Suppressor macrophage treated with lipopolysaccharide for 1 hour (primary cell): ENCODE measurements at regions not wholly inside any gene's neighbourhood (a gene's known extent, or its start where the extent isn't known, plus 50 kb on each side); places are given as distances from the start of the nearest gene placed in this dataset.
A peak's percentile ranks its signal among the peaks of the same experiment; 100 is the strongest.
"Not testable (repeated sequence)": the region's sequence is repeated elsewhere in the genome, so short reads cannot be mapped to it uniquely, and the experiment has no call there.

ENCODE experiments used
- DNase-seq, 3 donors: peaks; one replicate each; pipeline ENCODE4 v3.0.0-alpha.2; 2020 to 2022

DNA sequence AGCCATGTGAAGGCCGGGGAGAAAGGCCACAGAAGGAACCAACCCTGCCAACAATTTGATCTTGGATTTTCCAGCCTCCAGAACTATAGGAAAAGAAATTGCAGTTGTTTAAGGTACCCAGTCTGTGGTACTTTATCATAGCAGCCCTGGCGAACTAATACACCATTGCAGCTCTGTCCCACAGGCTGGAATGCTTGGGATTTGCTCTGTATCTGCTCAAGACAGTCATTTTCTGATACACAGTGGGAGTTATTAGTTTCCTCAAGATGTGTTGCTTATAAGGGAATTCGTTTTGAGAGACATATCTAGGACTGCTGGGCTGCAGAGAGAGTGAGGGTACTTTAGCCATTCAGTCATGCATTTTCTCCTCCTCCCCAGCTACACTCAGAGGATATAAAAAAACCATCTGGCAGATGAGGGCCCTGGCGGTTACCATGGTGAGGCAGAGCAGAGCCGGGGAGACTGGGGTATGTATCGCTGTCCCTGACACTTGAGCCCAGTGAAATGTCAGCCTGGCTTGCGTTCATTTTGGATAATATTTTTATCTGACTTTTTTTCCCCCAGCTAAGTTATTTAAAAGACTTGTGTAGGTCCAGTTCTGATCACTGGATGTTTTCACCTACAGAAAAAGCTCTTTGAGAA, 104.6 kb downstream of the DIRAS3 start:
- DNase-seq: no peak

DNA sequence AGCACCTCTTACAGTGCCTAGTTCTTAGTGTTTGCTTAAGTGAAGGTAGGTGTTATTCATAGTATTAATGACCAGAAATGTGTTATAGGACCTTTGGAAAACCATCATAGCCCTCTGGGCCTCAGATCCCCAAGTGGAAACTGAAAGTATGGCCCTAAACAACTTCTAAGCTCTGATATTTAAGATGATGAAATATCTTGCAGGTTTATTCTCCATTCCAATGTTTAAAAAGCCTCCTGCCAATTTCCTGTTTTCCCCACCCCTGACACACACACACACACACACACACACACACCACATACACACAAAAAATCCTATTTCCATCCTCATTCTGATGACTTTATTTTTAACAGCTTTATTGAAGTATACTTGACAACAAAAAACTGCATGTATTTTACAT, 108.2 kb downstream of the DIRAS3 start:
- DNase-seq: no peak

DNA sequence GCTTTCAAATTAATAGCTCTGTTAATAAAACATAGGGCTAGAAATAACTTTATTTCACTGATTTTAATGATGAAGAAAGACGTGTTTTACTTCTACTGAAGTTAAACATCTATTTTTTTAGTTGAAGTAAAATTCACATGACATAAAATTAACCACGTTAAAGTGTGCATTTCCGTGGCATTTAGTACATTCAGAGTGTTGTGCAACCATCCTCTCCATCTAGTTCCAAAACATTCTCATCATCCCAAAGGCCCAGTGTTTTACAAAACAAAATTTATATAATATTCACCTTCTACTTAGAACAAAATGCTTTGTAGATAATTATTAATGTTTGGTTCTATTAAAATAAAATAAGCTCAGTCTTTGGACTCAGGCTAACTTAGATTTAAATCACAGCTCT, 108.5 kb upstream of the GNG12 start:
- DNase-seq: no peak

DNA sequence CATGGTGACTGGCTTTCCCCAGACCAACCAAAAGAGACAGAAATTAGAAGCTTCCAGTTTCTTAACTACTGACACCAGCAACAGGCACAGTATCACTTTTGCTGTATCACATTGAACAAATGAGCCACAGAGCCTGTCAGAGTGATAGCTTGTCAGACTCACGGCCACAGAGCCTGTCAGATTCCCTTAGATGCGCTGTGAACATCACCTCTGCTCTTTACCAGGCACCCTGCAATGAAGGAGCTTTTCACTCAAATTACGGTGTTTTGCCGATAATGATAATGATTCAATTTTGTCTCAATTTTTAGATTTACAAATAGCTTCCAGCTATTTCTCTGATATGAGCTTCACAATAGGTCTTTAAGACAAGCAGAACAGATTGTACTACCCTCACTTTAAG, 107.9 kb upstream of the GNG12 start:
- no peak for DNase-seq

DNA sequence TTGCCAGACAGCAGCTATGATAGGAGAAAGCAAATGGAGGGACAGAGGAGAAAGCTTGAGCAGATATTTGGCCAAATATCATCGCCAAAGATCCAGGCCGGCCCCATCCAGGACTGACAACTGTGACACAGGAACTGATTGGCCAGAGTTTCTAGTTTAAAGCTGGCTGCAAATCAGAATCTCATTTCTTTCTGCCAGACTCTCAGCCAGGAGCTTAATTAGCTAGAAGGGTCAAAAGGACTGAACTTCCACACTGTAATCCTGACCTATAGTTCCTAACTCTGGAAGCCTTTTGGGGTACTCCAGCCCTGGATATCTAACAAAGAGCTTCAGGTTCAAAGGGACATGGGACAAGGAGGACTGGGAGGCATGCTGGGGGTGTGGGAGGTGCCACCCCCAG, 106.7 kb upstream of the GNG12 start:
- DNase-seq: no peak

DNA sequence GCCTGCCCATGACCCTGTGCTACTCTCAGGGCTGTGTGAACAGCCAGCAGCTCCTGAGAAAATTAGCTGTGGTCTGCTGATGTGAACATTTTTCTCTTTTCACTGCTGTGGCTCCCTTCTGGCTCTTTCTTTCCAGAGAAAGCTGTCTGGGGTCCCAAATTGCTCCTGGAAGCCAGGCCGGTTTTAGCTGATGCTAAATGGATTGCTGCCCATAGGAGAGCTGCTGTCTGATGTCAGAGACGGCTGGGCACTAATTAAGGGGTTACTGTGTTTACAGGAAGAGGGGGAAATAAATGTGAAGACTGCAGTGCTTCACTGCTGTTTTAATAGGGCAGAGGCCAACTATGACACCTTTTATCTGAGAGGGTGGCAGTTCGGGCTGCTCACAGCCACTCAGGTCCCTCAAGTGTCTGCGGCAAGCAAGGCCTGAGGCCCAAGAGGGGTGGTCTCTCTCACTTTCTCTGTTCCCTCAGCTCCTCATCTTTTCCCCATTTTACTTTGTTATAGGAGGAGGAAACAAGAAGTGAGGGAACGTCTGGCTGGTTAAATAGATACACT, 106.0 kb upstream of the GNG12 start:
- no peak for DNase-seq

- DNase-seq: no peak
These were observed 104.4 kb upstream of the GNG12 start for GRCh38 chr1:67937651-67938050.

DNA sequence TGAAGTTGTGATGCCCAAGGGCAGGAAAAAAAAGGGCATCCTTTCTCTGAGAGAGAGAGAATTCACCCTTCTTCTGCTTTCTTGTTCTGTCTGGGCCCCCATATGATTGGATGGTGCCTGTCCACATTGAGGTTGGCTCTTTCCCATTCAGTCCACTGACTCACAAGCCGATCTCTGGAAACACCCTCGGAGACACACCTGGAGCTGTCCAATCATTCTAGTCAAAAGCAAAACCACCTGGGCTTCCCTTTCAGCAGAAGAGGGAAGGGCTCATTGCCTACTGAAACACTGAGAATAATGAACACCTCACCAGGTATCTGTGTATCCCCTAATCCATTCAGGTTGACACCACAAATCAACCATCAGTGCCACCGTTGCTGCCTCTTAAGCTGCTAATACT, 103.7 kb upstream of the GNG12 start:
- DNase-seq: no peak

DNA sequence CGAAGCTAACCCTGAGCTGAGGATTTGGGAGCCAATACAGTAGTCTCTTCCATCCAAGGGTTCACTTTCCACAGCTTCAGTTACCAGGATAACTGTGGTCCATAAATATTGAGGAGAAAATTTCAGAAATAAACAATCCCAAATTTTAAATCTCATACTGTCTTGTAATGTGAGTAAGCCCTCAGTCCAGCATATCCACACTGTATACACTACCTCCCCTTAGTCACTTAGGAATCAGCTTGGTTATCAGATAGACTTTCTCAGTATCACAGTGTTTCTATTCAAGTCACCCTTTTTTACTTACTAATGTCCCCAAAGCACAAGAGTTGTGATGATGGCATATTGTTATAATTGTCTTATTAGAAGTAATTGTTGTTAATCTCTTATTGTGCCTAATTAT, 102.3 kb upstream of the GNG12 start:
- DNase-seq: no peak

DNA sequence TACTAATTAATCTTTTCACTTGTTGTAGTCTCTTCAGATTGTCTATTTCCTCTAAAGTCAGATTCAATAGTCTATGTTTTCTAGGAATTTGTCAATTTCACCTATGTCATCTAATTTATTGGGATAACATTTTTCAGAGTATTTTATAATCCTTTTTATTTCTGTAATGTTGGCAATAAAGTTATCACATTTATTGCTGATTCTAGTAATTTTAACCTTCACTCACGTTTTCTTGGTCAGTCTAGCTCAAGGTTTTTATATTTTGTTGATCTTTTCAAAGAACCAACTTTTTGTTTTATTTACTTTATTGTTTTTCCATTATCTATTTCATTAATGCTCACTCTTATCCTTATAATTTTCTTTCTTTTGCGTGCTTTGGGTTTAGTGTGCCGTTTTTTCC, 97.9 kb upstream of the GNG12 start:
- DNase-seq: no peak

DNA sequence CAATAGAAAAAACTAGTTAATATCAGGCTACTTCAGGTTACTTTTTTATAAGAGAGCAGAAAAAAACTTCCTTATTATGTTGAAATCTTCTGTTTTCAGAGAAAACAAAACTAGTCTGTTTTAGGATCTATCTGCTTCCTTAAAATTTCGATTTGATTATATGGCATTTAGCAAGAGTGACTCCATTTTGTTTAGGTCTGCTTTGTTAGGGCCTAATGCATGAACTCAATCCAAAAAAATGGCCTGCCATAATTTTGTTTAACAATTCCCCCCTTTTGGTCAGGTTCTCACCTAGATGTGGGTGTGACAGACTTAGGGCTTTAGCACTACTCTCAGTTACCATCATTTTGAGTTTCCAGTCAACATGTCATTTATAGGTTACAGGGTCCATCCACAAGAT, 89.8 kb upstream of the GNG12 start:
- no peak for DNase-seq

- DNase-seq: peak in 1 of 3 donors; percentile 14
These were observed 88.6 kb upstream of the GNG12 start for GRCh38 chr1:67921725-67922489.

DNA sequence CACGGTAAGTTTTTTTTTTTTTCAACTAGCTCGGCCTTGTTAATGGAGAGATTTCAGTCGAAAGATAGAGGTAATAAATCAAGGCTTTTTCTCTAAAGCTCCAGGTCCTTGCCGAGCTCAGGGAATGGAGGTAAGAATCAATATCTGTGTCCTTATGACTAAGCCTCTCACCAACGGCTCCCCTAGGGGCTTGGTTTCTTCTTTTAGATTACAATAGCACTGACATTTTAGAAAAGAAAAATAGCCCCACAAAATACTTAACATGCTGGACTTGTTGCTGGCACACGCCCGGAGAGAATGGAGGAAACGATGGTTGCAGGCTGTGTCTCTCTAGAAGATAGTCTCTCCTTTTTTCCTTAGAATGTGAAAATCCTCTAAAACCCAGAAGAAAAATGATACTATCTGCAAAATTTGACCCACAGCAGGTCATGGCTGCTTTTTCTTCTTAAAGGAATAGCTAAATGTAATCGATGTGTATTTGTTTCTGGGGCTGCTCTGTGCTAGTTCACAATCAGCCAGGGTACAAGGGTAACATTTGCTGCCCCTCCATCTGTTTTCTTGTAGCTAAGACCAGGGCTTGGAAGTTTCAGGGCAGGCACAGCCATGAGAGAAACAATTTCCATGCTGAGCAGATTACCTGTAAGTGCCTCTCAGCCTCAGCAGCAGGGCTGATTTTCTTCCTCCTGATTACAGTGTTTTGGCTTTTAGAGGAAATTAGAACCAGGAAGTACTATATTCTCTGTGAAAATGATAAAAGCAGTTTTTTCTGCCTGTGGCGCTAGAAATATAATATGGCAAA, 86.2 kb upstream of the GNG12 start:
- DNase-seq: no peak

- no peak for DNase-seq
These were observed 84.8 kb upstream of the GNG12 start for GRCh38 chr1:67918067-67918466.

GRCh38 chr1:67917006-67917405, 83.7 kb upstream of the GNG12 start:
- no peak for DNase-seq

DNA sequence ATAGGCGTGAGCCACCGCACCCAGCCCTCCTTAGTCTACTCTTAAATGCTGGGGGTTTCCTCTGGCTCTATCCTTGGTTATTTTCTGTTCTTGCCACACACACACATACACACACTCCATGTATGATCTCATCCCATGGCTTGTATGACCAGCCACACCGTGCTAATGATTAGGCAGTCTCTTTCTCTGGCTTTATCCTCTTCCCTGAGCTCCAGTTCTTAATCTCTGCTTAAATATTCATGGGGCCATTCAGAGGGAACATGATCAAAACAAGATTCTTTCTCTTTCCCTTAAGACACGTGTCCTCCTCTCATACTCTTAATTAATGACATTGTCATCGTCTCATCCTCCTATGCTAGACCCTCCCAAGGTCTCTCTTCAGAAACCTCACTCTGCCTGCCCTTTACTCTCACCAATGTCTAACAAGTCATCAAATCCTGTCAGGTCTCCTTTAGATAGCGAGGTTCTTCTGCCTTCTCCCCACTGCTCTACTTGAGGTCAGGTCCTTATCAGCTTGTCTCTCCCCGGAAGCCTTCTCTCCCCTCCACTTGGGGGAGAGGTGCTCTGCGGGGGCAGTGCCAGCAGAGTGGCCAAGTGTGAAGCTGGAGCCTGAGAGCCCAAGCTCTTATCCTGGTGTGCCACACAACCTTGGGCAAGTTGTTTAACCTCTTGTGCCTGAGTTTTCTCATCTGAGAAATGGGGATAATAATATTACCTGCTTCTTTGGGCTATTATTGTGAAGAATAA, 83.0 kb upstream of the GNG12 start:
- DNase-seq: no peak

- no peak for DNase-seq
These were observed 76.5 kb upstream of the GNG12 start for GRCh38 chr1:67909776-67910175.

DNA sequence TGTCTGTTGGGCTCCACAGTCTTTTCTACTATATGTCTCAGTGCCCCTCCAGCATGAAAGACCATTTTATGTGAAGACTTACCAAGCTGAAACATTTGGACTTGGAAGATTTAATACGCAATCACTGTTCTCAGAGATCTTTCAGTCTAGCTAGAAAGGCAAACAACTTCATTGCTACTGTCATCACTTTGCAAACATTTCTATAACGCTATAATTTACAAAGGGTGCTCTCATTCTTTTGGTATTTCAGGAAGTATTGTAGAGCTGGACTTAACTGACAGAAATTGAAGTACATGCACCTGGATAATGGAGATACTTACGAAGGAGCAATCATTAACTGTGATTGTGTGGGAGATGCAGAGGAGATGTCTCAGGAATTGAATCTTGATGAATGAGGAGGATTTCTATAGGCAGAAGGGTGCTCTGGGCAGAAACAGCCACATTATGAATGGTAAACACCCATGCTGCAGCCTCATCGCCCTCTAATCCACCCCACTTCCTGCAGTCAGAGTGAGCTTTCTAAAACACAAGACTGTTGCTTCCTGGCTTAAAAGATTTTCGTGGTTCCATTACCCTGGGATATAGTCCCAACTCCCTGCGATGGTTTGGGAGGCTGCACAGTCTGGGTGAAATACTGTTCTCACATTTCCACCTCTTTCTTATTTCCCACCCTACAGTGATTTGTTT, 75.1 kb upstream of the GNG12 start:
- no peak for DNase-seq

- DNase-seq: not testable (repeated sequence)
These were observed 74.2 kb upstream of the GNG12 start for GRCh38 chr1:67907467-67907866.

GRCh38 chr1:67906015-67906414, 72.7 kb upstream of the GNG12 start:
- DNase-seq: not testable (repeated sequence)

GRCh38 chr1:67902546-67903223, 69.4 kb upstream of the GNG12 start:
- DNase-seq: not testable (repeated sequence)
